LNCaP clone FGC (cell line): ENCODE measurements at regions not wholly inside any gene's neighbourhood (a gene's known extent, or its start where the extent isn't known, plus 50 kb on each side); places are given as distances from the start of the nearest gene placed in this dataset.
"Not testable (repeated sequence)": the region's sequence is repeated elsewhere in the genome, so short reads cannot be mapped to it uniquely, and the experiment has no call there.

Experiments
- DNase-seq: peaks from one replicate; pipeline ENCODE4 v3.0.0-alpha.2; 2011; ENCODE audit warnings: low read depth
- H3K4me3 ChIP-seq: 2 replicates; pipeline ENCODE4 v1.5.1; 2011; ENCODE audit warnings: mild to moderate bottlenecking, low read depth, low read length, control low read depth
- TF ChIP-seq, protein P1 (sequence below): IDR thresholded peaks from 2 replicates; pipeline ENCODE4 v1.5.1; 2012; ENCODE audit warnings: mild to moderate bottlenecking; ENCODE audit not compliant: control insufficient read depth, insufficient read depth; ENCODE audit errors: extremely low read depth

- H3K4me3 ChIP-seq: no peak overlapping the region
- TF ChIP-seq, protein P1, sequence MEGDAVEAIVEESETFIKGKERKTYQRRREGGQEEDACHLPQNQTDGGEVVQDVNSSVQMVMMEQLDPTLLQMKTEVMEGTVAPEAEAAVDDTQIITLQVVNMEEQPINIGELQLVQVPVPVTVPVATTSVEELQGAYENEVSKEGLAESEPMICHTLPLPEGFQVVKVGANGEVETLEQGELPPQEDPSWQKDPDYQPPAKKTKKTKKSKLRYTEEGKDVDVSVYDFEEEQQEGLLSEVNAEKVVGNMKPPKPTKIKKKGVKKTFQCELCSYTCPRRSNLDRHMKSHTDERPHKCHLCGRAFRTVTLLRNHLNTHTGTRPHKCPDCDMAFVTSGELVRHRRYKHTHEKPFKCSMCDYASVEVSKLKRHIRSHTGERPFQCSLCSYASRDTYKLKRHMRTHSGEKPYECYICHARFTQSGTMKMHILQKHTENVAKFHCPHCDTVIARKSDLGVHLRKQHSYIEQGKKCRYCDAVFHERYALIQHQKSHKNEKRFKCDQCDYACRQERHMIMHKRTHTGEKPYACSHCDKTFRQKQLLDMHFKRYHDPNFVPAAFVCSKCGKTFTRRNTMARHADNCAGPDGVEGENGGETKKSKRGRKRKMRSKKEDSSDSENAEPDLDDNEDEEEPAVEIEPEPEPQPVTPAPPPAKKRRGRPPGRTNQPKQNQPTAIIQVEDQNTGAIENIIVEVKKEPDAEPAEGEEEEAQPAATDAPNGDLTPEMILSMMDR: no peak
- no peak for DNase-seq
Observed at GRCh38 chr15:95630683-95631082, 699.8 kb upstream of the NR2F2 start.

DNA sequence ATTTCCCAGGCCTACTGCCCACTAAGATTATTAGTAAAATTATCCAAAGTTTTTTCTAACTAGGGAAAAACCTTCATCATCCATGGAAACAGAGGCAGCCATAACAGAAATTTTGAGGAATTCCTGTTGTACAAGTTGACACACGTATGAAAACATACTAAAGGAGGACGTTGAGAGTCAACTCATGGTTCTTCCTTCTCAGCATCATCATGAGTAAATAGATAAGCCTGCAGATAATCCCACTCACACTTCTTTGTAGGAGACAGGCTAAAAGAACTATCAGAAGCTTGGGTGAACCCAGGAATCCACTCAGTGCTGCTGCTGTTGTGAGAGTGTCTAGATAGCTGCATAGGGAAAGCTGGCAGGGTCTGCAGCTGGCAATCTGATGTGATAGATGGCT is 694.8 kb upstream of the NR2F2 start:
- TF ChIP-seq, protein P1: no peak
- no peak overlapping the region for H3K4me3 ChIP-seq
- no peak for DNase-seq

DNA sequence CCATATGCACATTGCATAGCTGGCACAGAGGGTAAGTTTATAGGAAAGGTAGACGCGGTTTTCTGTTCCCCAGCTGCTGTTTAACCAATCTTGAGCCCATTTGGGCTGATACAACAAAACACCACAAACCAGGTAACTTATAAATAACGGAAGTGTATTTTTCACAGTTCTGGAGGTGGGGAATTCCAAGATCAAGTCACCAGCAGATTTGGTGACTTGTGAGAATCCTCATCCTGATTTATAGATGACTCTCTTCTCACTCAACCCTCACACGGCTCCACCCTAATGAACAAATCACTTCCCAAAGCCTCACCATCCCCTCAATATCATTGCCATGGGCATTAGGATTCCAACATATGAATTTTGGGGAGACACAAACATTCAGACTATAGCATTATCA is 694.4 kb upstream of the NR2F2 start:
- no peak overlapping the region for H3K4me3 ChIP-seq
- TF ChIP-seq, protein P1: no peak
- no peak for DNase-seq

DNA sequence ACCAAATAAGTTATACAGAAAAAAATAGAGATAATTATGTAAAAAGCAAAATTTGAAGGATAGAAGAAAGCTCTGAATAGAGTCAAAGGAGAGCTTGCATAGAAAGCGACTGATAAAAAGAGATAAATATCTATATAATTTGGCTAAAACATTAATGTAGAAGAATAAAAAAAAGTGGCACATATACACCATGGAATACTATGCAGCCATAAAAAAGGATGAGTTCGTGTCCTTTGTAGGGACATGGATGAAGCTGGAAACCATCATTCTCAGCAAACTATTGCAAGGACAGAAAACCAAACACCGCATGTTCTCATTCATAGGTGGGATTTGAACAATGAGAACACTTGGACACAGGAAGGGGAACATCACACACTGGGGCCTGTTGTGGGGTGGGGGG is 693.3 kb upstream of the NR2F2 start:
- not testable (repeated sequence) for H3K4me3 ChIP-seq, DNase-seq

GRCh38 chr15:95639208-95639607 is 691.3 kb upstream of the NR2F2 start:
- DNase-seq: no peak
- no peak overlapping the region for H3K4me3 ChIP-seq
- TF ChIP-seq, protein P1: no peak

DNA sequence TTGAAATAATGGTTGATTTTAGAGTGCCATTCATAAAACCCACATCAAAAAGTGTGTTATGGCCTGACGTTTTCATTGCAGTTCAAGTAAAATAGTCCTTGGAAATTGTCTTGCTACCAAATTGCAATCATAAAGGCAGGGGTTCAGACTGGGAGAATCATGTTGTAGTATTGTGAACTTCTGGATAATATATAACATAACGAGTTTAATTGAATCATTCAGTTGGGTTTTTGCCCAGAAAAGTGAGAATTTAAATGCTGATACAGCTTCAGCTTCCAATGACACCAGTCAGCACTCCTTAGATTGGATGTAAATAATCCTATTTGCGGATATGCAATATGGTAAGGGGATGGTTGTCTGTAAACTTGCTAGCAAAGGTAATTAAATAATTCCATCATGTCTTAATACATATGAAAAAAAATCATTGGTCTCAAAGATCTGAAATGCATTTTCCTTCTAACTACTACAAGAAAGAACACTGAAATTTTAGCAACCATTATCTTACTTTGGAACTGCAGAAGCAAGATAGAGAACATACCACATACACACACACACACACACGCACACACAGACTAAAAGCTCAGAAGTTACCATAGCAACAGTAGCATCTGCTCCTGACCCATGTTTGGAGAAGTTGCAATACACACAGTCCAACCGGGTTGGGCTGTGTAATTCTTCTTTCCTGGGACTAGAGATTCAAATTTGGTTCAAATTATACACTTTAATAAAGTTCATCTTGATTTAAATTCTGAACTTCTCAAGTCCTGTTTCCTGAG is 686.2 kb upstream of the NR2F2 start:
- H3K4me3 ChIP-seq: no peak overlapping the region
- DNase-seq: no peak
- TF ChIP-seq, protein P1: no peak

- no peak for DNase-seq
- no peak overlapping the region for H3K4me3 ChIP-seq
- TF ChIP-seq, protein P1: no peak
Observed at GRCh38 chr15:95645791-95646338, 684.6 kb upstream of the NR2F2 start.
